Keratinocyte (primary cell): ENCODE measurements at regions not wholly inside any gene's neighbourhood (a gene's known extent, or its start where the extent isn't known, plus 50 kb on each side); places are given as distances from the start of the nearest gene placed in this dataset.

Source experiments
- DNase-seq: peaks from one replicate; pipeline ENCODE4 v3.0.0-alpha.2; 2011; ENCODE audit warnings: low read depth, missing footprints, low spot score
- FAIRE-seq: peaks from 2 replicates; lab custom pipeline; 2011; peaks lifted over from hg19 to GRCh38; lab: Jason Lieb, UNC
- H2AFZ ChIP-seq: 2 replicates; pipeline ENCODE4 v1.6.0; 2012; ENCODE audit warnings: low read length, control low read depth, inconsistent platforms; ENCODE audit not compliant: control insufficient read depth
- H3K27ac ChIP-seq: 2 replicates; pipeline ENCODE4 v1.5.1; 2011; ENCODE audit warnings: low read length; ENCODE audit not compliant: control insufficient read depth, insufficient read depth
- H3K27me3 ChIP-seq: 3 replicates; pipeline ENCODE4 v1.6.0; 2011; ENCODE audit warnings: low read length; ENCODE audit not compliant: control insufficient read depth, insufficient read depth; ENCODE audit errors: extremely low read depth
- H3K36me3 ChIP-seq, 2 experiments: 2 replicates in 1 of 2; 3 replicates in 1 of 2; pipeline ENCODE4 v1.5.1; 2011; ENCODE audit warnings: low read length in 2 of 2, mild to moderate bottlenecking in 1 of 2; ENCODE audit not compliant: control insufficient read depth in 2 of 2, insufficient read depth in 2 of 2; ENCODE audit errors: extremely low read depth in 1 of 2
- H3K4me1 ChIP-seq: 3 replicates; pipeline ENCODE4 v1.5.1; 2011; ENCODE audit warnings: low read length; ENCODE audit not compliant: control insufficient read depth, insufficient read depth; ENCODE audit errors: extremely low read depth
- H3K4me2 ChIP-seq: 3 replicates; pipeline ENCODE4 v1.6.0; 2011; ENCODE audit warnings: low read depth, low read length; ENCODE audit not compliant: control insufficient read depth, insufficient read depth; ENCODE audit errors: extremely low read depth
- H3K4me3 ChIP-seq, 3 experiments: fragments of 200-600 bp in 1 of 3; sonication (generic) in 1 of 3; 2 replicates in 2 of 3; 3 replicates in 1 of 3; pipeline ENCODE4 v1.5.1; 2011 to 2016; ENCODE audit warnings: low read length in 3 of 3, mild to moderate bottlenecking in 3 of 3, control low read depth in 2 of 3, inconsistent platforms in 1 of 3, low read depth in 1 of 3, mixed read lengths in 1 of 3, mixed run types in 1 of 3, moderate library complexity in 1 of 3; ENCODE audit not compliant: control insufficient read depth in 2 of 3, insufficient read depth in 2 of 3; ENCODE audit errors: extremely low read depth in 1 of 3
- H3K79me2 ChIP-seq: 2 replicates; pipeline ENCODE4 v1.6.0; 2012; ENCODE audit warnings: low read length; ENCODE audit not compliant: control insufficient read depth, insufficient read depth
- H3K9ac ChIP-seq: 3 replicates; pipeline ENCODE4 v1.6.0; 2011; ENCODE audit warnings: low read length; ENCODE audit not compliant: control insufficient read depth, insufficient read depth; ENCODE audit errors: extremely low read depth
- H3K9me1 ChIP-seq: 3 replicates; pipeline ENCODE4 v1.6.0; 2011; ENCODE audit warnings: low read length; ENCODE audit not compliant: control insufficient read depth, insufficient read depth; ENCODE audit errors: extremely low read depth
- H3K9me3 ChIP-seq: 2 replicates; pipeline ENCODE4 v1.5.1; 2012; ENCODE audit warnings: low read depth, low read length; ENCODE audit not compliant: control insufficient read depth
- H4K20me1 ChIP-seq: 3 replicates; pipeline ENCODE4 v1.6.0; 2011; ENCODE audit warnings: low read length; ENCODE audit not compliant: control insufficient read depth, insufficient read depth; ENCODE audit errors: extremely low read depth
- CTCF ChIP-seq, 3 experiments: IDR thresholded peaks in 1 of 3; conservative IDR thresholded peaks in 1 of 3; optimal IDR thresholded peaks in 1 of 3; 2 replicates in 2 of 3; 3 replicates in 1 of 3; pipeline versions ENCODE3 to v1.5.1; 2011; ENCODE audit warnings: low read length in 3 of 3, mild to moderate bottlenecking in 3 of 3, moderate library complexity in 2 of 3, control low read depth in 1 of 3, inconsistent platforms in 1 of 3; ENCODE audit not compliant: insufficient read depth in 2 of 3; ENCODE audit errors: extremely low read depth in 1 of 3
- EZH2 ChIP-seq: IDR thresholded peaks from one replicate; pipeline ENCODE4 v1.6.1; 2012; ENCODE audit warnings: inconsistent platforms, mild to moderate bottlenecking, low read length, moderate library complexity
- dilution Hi-C: fragments of 300-500 bp; cut with MboI; formaldehyde crosslinking; loops from one replicate; pipeline ENCODE4 v1.7.0; 2020; ENCODE audit warnings: low sequenced_read_pairs; ENCODE audit not compliant: extremely low pct_ligation_motif_present

DNA sequence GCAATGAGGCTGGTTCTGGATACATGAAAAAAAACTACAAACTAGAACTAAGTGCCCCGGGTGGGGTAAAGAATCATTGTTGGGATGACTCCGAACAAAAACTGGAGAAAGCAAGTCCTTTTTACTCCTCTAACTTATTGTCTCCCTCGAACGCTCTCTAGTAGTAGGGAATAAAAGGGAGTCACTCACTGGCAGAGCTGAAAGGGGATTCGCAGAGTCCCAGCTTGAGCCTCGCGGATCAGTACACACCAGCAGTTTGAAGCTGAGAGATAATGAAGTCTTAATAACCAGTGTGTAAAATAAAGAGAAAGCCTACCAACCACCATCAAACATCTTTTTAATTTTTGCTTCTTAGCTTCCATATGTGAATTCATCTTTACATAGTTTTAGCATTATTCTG is 521.9 kb upstream of the ARX start:
- Histone ChIP-seq H4K20me1 (no peaks in the 10 kb centered on the region), H3K9me3 (no peaks in the 10 kb centered on the region), H2AFZ (no peak overlapping the region), H3K79me2 (no peaks in the 10 kb centered on the region), H3K4me2 (no peak overlapping the region), H3K9me1 (no peaks in the 10 kb centered on the region), H3K27me3 (no peaks in the 10 kb centered on the region), H3K27ac (no peak overlapping the region), H3K4me3 (no peak overlapping the region), H3K9ac (no peak overlapping the region), H3K4me1 (no peaks in the 10 kb centered on the region), H3K36me3 (no peaks in the 10 kb centered on the region)
- FAIRE-seq (no peak), DNase-seq (no peak)
- dilution Hi-C loops: no loop called here
- TF ChIP-seq CTCF (optimal IDR thresholded peaks at IDR 0.05 in 1 of 3, IDR thresholded peaks at IDR 0.05 in 1 of 3, conservative IDR thresholded peaks at IDR 0.05 in 1 of 3; ENCODE audit: extremely low read depth in 1 of 3, insufficient read depth in 2 of 3, low read length in 3 of 3) (no peak), EZH2 (no peak)

- Histone ChIP-seq H4K20me1 (no peaks in the 10 kb centered on the region), H3K4me2 (no peak overlapping the region), H3K36me3 (no peaks in the 10 kb centered on the region), H3K9ac (no peak overlapping the region), H2AFZ (no peak overlapping the region), H3K4me1 (no peaks in the 10 kb centered on the region), H3K27me3 (no peaks in the 10 kb centered on the region), H3K79me2 (no peaks in the 10 kb centered on the region), H3K27ac (no peak overlapping the region), H3K9me1 (no peaks in the 10 kb centered on the region), H3K9me3 (no peaks in the 10 kb centered on the region), H3K4me3 (no peak overlapping the region)
- DNase-seq (no peak), FAIRE-seq (no peak)
- no peak for TF ChIP-seq EZH2
- no peak for TF ChIP-seq CTCF (optimal IDR thresholded peaks at IDR 0.05 in 1 of 3, IDR thresholded peaks at IDR 0.05 in 1 of 3, conservative IDR thresholded peaks at IDR 0.05 in 1 of 3; ENCODE audit: extremely low read depth in 1 of 3, insufficient read depth in 2 of 3, low read length in 3 of 3)
- dilution Hi-C loops: no loop called here
These were observed 528.9 kb upstream of the ARX start for GRCh38 chrX:25544641-25545040.
